GM12892 (cell line): ENCODE measurements at regions not wholly inside any gene's neighbourhood (a gene's known extent, or its start where the extent isn't known, plus 50 kb on each side); places are given as distances from the start of the nearest gene placed in this dataset.

Source experiments
- POLR2A ChIP-seq: IDR thresholded peaks from 2 replicates; pipeline ENCODE4 v1.6.1; 2011; ENCODE audit warnings: low read depth, low read length, control low read depth
- POLR2AphosphoS5 ChIP-seq: IDR thresholded peaks from 2 replicates; pipeline ENCODE4 v1.6.1; 2011; ENCODE audit warnings: low read depth, low read length, control low read depth
- TAF1 ChIP-seq: IDR thresholded peaks from 2 replicates; pipeline ENCODE4 v1.6.1; 2011; ENCODE audit warnings: low read depth, mild to moderate bottlenecking, control low read depth, low read length, borderline replicate concordance

DNA sequence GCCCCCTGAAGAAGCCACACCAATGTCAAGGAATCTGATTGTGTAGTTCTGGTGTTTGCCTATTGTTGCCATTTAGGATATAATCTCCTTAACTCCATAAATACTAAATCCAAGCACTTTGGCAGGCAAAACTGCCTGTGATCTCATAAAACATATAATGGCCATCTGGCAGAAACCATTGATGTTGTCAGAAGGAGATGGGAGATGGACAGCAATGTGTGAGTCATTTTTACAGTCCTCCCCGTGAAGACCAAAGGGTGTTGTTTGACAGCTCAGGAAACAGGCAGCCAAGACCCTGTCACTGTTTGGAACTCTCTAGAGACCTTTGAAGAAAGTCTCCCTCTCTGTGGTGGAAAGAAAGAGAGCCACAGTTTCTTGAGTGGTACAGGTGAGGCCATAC lies 454.1 kb downstream of the HS3ST3B1 start:
- no peak for TF ChIP-seq POLR2AphosphoS5
- TF ChIP-seq POLR2A: no peak
- TF ChIP-seq TAF1: no peak
